ENCODE measurements at regions not wholly inside any gene's neighbourhood (a gene's known extent, or its start where the extent isn't known, plus 50 kb on each side); places are given as distances from the start of the nearest gene placed in this dataset.
"Not testable (repeated sequence)": the region's sequence is repeated elsewhere in the genome, so short reads cannot be mapped to it uniquely, and the experiment has no call there.

- no peak for DNase-seq
These were observed 123.4 kb downstream of the POSTN start for GRCh38 chr13:37475151-37475550.

DNA sequence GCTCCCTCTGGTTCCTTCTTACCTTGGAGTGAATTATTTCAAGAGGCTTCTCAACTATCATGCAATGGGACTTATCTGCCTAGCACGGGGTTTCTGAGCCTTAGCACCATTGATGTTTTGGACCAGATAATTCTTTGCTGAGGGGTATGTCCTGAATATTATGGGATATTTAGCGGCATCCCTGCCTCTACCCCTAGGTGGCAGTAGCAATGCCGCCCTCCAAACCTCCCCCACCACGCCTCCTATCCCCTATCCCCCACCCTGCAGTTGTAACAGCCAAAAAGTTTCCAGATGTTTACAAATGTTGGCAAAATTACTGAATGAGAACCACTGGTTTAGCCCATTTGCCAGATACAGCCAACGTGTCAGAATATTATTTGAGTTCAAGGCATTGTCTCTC is 125.5 kb downstream of the POSTN start:
- no peak for DNase-seq

- DNase-seq = not testable (repeated sequence)
These were observed 126.3 kb downstream of the POSTN start for GRCh38 chr13:37472266-37472665.

DNA sequence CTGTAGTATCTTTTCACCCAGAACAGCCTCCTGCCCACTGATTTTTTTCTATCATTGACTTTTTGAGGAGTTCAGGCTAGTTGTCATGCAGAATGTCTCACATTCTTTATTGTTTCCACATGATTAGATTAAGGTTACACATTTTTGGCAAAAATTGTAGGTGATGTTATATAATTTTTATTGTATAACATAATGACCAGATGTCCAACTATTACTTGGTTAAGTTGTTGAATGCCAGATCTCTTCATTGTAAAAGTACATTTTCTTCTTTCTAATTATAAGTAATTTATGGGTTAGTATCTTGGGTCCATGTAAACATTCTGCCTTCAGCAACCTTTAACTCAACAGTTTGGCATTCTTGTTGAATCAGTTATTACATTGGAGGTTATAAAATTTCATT is 138.4 kb downstream of the POSTN start:
- DNase-seq = no peak

GRCh38 chr13:37457612-37458011 is 141.0 kb downstream of the POSTN start:
- DNase-seq = peak; percentile 69

- DNase-seq = no peak
These were observed 142.1 kb downstream of the POSTN start for GRCh38 chr13:37456506-37456905.

DNA sequence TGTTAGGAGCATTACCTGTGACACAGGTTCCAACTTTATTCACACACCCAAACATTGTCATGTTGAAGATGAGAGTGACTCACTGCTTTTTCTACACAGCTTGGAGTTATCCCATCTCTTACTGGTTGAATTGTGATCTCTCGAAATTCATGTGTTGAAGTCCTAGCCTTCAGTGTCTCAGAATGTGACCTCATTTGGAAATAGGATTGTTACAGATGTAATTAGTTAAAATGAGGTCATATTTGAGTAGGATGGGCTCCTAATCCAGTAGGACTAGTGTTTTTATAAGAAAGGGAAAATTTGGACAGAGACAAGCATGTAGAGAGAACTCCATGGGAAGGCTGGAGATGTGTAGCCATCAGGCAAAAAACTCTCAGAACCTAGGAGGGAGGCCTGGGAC is 142.5 kb downstream of the POSTN start:
- no peak for DNase-seq

DNA sequence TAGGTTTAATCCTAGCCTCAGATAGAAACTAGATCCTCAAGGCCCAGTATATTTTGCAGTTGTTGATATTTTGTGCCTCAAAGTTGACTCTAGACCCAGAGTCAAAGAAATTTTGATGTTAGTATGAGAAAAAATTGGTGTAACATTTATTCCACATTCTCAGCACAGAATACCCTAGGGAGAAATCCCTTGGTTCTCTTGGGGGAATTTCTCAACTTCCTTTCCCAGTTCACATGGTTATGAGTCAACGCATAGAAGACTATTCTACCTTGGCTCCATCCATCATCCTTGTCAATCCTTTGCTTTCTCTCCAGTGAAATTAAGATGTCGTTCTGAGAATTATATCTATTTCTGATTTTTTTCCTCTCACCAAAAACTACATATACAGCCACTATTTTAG is 145.3 kb downstream of the POSTN start:
- DNase-seq = no peak

- peak; percentile 76 for DNase-seq
These were observed 148.3 kb downstream of the POSTN start for GRCh38 chr13:37450276-37450675.

DNA sequence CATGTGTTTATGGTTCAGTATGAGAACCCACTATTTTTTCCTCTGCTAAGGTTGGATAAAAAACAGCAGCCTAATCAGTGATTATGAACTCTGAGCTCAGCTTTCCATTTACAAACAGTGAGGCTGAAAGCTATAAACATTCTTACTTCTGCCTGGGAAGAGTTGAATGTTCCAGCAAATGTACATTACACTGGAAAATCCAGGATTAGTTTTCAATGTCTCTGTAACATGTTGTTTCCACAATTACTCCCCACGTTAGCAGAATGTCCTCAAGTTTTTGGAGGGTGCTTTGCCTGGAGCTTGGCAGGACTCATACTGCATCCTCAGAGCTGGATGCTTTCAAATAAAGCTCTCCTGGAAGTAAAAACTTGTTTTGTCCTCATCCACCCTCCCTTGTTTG is 150.4 kb downstream of the POSTN start:
- peak; percentile 79 for DNase-seq

GRCh38 chr13:37446503-37446902 is 152.1 kb downstream of the POSTN start:
- DNase-seq = no peak

DNA sequence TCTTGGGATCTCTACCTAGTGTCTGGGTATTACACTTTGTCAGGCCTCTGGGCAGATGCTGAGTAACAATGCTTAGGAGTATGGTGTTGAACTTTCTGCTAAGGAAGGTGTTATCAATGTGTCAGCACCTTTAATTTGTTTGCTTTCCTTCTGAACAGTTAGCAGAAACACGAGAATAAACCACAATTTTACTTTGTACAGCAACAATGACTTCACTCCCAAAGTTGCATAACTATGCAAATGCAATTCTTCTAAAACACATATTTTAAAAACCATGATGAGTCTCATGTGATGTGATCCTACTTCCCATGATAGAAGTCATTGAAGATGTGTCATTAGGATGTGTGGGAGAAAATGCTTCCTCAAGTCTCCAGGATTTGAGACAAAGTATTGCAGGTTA is 155.0 kb downstream of the POSTN start:
- no peak for DNase-seq

- DNase-seq = no peak
These were observed 155.6 kb downstream of the POSTN start for GRCh38 chr13:37442996-37443395.

DNA sequence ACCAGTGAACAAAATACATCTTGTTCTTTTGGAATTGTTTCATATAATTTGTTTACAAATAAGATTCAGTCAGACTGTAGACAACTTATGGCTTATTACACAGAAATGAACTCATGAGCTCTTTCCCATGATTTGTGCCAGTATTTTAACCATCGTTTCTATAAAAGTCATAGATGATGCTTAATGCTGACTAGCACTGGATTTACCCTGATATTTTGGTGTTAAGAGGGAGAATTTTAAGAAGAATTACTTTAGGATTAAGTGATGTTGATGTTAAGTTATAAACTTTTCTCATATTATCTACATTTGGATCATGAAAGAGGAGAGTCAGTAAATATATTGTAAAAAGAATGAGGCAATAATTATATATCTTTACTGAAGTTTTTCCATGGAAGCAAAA is 162.7 kb downstream of the POSTN start:
- no peak for DNase-seq

GRCh38 chr13:37433086-37433485 is 165.5 kb downstream of the POSTN start:
- DNase-seq = no peak

- DNase-seq = no peak
These were observed 168.6 kb downstream of the POSTN start for GRCh38 chr13:37429976-37430375.

GRCh38 chr13:37427843-37428494 is 170.6 kb downstream of the POSTN start:
- DNase-seq = no peak

GRCh38 chr13:37418490-37418889 is 180.1 kb downstream of the POSTN start:
- no peak for DNase-seq

- DNase-seq = no peak
These were observed 181.5 kb downstream of the POSTN start for GRCh38 chr13:37417060-37417441.

GRCh38 chr13:37416291-37417059 is 182.1 kb downstream of the POSTN start:
- no peak for DNase-seq

GRCh38 chr13:37413161-37413560 is 185.4 kb downstream of the POSTN start:
- no peak for DNase-seq

- DNase-seq = peak; percentile 85
These were observed 186.2 kb downstream of the POSTN start for GRCh38 chr13:37412241-37412921.

- no peak for DNase-seq
These were observed 188.3 kb downstream of the POSTN start for GRCh38 chr13:37410316-37410715.
